ENCODE measurements at regions not wholly inside any gene's neighbourhood (a gene's known extent, or its start where the extent isn't known, plus 50 kb on each side); places are given as distances from the start of the nearest gene placed in this dataset.
"Not testable (repeated sequence)": the region's sequence is repeated elsewhere in the genome, so short reads cannot be mapped to it uniquely, and the experiment has no call there.

DNA sequence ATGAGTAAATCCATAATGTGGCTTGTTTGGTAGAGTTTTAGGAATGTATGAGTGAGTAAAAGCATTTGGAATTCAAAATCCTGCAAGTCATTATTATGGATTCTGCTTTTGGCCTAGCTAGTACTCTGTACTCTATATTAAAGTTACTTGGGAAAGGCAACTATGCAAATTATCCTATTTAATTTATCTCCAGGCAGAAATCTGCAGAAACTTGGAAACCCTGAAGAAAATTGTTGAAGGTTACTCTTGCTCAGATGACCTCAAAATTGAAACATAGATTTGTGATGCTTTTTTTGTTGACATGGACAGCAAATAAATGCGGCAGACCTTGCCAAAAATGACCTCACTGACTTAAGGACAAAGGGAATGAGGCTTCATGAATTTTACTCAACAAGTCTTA is 477.1 kb upstream of the EYS start:
- no peak for DNase-seq (ENCODE audit: low read depth, low spot score)

DNA sequence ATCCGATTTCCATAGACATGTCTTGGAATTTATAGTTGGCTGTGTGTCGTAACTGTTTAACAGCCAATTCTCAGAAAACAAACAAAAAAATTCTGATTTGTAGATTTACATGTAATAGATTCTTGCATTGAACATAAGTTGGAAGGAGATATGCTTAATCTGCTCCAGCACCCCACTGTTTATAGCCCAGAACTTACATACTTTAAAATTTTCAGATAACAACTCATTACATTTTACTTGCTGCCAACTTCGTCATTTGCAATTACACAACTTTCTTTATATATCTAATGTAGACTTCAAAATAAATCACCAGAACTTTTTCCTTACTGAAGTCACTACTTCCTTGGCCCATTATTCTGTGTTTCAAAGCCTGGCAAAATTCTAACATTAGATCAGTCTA is 472.3 kb upstream of the EYS start:
- no peak for DNase-seq (ENCODE audit: low read depth, low spot score)

DNA sequence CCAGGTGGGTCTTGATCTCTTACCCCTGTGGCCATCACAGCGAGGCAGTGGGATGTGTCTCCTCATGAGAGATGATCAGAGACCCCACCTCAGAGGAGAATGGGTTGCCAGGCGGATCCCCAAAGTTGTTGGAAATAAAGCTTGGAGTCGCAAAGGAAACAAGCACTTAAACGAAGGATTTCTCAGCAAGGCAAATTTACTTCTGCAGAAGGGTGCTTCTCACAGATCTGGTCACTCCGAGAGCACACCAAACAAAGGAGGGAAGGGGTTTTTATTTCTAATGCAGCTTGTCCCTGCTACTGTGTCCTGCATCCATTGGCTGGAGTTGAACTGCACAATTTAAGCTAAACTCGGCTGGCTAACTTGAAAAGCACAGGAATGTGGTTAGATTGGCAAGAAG is 466.6 kb upstream of the EYS start:
- DNase-seq (ENCODE audit: low read depth, low spot score): no peak

DNA sequence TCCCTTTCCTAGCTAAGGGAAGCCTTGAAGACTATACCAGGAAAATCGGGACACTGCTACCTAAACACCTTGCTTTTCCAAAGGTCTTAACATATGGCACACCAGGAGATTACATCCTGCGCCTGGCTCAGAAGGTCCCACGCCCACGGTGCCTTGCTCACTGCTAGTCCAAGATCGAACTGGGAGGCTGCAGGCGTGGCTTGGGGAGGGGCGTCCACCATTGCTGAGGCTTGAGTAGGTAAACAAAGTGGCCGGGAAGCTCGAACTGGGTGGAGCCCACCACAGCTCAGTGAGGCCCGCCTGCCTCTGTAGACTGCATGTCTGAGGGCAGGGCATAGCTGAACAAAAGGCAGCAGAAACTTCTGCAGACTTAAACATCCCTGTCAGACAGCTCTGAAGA is 459.7 kb upstream of the EYS start:
- not testable (repeated sequence) for DNase-seq (ENCODE audit: low read depth, low spot score)

DNA sequence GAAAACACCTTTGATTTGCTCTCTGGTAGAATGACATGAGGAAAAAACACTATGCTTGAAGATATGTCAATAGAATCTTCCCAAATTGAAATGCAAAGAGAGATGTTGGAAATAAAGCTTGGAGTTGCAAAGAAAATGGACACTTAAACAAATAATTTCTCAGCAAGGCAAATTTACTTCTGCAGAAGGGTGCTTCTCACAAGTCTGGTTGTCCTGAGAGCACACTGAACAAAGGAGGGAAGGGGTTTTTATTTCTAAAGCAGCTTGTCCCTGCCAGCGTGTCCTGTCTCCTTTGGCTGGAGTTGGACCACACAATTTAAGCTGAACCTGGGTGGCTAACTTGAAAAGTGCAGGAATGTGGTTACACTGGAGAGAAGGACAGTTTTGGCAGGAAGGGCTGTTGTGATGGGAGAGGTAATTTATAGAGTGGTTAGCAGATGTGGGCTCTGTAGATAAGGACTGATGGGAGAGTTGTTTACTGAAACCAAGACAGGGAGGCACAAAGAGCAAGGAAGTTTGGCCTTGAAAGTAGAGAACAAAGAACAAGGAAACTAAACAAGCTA is 454.6 kb upstream of the EYS start:
- no peak for DNase-seq (ENCODE audit: low read depth, low spot score)

DNA sequence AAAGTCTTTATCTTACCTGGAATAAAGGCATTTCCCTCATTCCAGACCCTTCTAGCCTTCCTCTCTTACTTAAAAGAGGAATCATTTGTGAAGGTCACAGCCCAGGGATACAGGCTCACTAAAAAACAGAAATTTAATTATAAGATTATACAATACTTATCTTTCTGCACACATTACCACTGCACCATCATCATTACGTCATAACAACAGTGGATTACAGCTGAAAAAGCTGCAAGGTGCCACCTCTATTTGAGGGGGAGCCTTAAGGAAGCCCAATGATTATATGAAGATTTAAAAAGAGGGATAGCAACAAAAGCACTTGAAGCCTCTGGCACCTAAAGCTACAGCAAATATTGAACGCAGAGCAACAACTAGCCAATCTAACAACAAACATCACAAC is 452.9 kb upstream of the EYS start:
- no peak for DNase-seq (ENCODE audit: low read depth, low spot score)

DNA sequence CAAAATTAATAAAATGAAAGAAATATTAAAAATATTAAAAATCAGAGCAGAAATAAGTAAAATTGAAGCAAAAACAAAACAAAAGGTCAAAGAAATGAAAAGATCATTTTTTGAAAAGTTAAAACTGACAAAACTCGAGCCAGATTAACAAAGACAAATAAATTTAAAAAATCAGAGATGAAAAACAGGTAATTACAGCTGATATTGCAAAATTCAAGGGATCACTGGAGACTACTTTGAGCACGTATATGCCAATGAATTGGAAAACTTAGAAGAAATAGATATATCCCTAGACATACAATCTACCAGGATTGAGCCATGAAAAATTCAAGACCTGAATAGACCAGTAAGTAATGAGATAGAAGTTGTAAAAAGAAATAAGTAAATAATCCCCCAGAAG is 446.2 kb upstream of the EYS start:
- DNase-seq (ENCODE audit: low read depth, low spot score): no peak

DNA sequence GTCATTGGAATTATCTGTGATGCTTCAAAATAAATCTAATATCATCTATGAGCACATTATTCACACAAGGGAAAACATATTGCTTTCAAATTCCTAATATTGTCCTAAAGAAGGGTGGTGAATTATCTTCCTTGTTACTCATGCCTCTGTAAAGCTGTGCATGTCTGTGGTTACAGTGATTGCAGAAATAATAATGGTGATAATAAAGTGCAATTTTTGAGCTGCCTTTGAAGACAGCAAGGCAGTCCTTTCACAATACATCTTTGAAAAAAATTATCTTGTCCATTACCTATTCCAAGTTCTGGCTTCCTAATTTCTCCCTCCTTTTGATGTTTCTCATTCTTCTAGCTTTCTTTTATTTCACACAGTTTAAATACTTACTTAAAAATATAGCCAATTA is 442.1 kb upstream of the EYS start:
- no peak for DNase-seq (ENCODE audit: low read depth, low spot score)

DNA sequence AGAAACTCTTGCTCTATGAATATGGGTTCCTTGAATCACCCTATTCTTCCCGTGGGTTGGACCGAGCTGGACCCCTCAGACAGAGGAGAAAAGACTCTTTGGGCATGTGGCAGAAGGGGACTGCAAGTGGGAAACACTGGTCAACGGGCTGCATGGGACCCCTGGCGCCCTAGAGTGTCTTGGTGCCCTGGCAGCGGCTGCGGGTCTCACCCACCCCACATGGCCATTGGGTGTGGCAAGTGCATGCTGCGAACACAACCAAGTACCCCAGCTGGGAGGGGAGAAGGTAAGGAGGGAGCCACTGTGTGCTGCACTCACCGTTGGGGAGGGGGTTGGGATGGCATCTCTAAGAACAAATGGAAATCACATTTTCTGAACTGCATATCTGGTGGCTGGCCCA is 438.8 kb upstream of the EYS start:
- no peak for DNase-seq (ENCODE audit: low read depth, low spot score)

DNA sequence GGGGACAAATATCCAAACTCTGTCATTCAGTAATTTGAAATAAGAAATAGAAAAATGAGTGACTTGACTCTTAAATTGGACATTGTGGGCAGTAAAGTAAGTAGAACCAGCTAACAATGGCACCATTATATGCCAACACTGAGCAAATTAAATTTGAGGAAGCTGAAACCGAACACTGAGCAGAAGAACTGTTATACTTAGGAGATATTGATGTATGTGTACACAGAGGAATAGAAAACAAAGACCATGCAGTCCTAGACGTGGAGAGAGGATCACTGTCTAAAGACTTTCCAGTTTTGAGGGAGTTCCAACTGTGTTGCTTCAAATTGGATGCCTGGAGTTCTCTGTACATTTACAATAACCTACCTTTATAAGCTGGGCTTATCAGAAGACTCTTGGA is 427.0 kb upstream of the EYS start:
- DNase-seq (ENCODE audit: low read depth, low spot score): no peak

DNA sequence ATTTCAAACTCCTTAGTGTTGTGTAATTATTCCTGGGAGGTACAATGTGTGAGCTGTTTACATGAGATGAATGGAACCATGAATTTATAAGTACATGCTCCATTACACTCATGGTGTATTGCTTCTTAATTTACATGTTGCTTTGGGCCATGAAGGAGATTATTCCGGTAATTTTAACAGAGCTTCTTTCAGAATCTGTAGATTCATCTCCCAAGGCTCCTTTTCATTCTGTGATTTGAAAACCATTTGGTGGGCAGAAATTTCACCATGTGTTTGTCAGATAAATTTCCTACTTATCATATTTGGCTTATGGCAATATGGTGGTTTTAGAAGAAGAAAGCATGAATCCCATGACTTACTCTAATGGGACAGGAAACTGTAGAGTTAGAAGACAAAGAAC is 421.6 kb upstream of the EYS start:
- no peak for DNase-seq (ENCODE audit: low read depth, low spot score)

DNA sequence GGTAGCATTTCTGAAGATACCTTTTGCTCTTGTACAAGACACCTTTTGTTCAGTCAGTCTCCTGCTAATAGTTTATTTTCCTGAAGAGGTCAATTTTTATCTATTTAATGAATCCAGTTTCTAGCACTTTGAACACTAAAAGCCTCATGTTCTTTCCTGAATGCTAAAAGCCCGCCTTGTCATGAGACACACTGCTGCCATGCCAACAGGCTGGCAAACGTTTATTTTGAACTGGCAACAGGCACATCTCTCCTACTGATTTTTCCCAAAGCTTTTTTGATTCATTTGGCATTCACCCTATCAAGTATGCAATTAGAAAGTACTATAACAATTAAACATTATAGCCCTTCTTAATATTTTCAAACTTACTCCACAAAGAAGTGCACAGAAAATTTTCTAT is 421.2 kb upstream of the EYS start:
- no peak for DNase-seq (ENCODE audit: low read depth, low spot score)

DNA sequence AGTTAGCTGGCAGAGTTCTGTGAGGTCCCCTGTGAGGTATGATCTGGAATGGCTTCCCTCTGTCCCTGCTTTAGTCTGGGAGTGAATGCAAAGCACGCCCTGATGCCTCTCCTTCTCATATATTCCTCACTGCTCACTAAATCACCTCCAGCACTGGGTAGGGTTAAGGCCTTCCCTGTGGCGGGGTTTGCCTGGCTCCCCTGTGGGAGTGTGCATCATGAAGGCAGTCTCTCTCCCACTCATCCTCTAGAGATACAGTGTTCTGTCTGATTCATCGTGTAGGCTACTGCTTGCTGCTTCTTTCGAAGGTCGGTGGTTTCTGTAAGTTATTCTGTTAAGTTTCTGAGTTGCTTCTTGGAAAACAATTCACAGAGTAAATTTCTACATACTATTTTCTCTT is 420.0 kb upstream of the EYS start:
- no peak for DNase-seq (ENCODE audit: low read depth, low spot score)

DNA sequence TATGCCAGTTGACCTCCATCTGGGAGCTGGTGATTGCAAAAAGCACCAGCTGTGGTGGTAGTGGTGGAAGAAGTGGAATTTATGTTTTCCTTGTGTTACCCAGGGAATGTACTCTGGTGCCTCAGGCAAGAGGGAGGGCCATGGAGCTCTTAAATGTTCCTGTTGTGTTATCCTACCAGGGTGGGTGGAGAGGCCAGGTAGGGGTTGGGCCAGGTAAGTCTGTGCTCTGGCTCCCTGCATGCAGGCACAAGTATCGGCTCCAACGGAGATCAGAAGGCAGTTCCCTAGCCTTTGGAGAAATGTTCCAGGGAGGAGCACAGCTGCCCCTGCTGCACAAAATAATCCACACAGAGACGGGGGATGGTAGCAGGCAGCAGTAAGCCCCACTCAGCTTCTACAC is 419.3 kb upstream of the EYS start:
- no peak for DNase-seq (ENCODE audit: low read depth, low spot score)

DNA sequence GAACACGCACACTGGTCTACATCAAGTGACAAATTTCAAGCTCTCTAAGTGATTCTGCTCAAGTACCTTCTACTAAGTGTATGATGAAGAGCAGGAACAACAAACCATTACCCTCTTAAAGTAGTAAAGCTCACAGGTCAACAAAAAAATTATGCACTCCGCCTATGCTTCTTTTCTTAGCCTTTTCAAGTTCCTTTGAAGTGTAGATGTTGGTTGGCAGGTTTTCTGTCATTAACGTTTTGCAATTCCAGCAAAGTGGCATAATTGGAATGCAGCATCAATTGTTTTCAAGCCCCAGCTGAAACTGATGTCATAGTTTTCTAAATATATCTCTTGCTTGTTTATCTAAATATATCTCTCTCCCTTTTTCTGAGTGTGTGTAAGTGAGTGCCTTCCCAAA is 396.9 kb upstream of the EYS start:
- no peak for DNase-seq (ENCODE audit: low read depth, low spot score)

DNA sequence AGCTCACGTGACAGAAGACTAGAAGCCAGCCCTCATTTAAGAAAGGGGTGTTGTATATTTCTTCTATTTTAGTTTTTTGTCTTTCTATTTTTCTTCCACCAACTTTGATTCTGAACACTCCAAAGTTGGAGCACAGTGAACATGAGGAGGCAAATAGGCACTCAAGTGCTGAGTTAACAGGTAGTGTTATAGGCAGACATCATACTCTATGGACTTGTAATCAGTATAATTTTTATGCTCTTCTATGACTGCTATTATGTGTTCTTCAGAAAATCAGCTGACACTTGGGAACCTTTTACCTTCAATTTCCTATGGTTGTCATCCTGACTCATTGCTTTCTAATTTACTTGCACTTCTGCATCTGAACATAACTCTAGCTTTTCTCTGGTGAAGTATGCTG is 396.3 kb upstream of the EYS start:
- no peak for DNase-seq (ENCODE audit: low read depth, low spot score)

DNA sequence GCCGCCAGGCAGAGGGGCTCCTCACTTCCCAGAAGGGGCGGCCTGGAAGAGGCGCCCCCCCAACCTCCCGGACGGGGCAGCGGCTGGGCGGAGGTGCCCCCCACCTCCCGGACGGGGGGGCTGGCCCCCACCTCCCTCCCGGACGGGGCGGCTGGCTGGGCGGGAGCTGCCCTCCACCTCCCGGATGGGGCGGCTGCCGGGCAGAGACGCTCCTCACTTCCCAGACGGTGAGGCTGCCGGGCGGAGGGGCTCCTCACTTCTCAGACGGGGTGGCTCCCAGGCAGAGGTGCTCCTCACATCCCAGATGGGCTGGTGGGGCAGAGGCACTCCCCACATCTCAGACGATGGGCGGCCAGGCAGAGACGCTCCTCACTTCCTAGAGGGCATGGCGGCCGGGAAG is 389.7 kb upstream of the EYS start:
- no peak for DNase-seq (ENCODE audit: low read depth, low spot score)

DNA sequence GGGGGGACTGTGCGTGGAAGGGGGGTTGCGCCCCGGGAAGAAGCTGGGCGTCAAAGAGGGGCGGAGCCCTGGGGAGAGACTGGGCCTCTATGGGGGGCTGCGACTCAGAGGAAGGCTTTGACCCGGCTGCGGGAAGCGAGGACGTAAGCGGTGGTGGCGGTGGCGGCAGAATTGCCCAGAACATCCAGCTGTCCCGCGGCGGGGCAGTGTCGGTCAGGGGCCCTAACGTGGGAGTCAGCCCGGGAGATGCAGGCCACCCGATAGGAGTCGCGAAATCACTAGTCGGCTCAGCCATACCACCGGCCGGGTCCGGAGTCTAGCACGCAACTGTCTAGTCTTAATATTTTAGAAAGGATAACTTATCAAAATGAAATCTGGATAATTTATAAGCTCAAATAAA is 387.6 kb upstream of the EYS start:
- no peak for DNase-seq (ENCODE audit: low read depth, low spot score)

DNA sequence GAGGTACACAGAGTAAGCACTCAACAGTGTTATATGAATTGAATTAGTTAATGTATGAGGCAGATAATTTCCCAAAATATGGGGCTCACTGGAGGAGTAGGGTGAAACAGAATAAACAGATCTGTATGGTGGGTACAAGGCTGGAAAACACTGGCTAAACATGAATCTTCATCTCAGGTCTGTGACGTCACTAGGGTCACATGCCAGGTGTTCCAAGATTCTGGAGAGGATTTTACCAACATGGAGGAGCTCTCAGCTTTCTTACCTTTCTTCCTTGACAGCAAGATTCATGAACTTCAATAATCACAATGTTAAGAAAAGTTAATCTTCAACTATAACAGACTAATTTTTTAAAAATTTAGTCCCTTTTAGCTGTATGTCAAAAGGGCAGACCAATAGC is 385.3 kb upstream of the EYS start:
- not testable (repeated sequence) for DNase-seq (ENCODE audit: low read depth, low spot score)

DNA sequence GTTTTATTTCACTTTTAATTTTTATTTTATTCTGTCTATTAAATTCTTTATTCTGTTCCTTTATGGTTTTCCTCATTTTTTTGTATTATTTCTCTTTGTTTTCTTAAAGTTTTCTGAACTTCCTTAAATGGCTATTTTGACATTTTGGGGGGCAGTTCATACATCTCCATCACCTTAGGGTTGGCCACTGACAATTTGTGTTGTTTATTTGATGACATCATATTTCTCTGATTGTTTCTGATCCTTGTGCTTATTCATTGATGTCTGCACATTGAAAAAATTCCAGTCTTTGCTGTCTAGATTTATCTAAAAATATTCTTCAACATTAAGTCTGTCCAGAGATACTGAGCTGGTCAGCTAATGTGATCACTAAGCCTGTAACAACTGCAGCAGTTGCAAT is 379.5 kb upstream of the EYS start:
- DNase-seq (ENCODE audit: low read depth, low spot score): no peak

DNA sequence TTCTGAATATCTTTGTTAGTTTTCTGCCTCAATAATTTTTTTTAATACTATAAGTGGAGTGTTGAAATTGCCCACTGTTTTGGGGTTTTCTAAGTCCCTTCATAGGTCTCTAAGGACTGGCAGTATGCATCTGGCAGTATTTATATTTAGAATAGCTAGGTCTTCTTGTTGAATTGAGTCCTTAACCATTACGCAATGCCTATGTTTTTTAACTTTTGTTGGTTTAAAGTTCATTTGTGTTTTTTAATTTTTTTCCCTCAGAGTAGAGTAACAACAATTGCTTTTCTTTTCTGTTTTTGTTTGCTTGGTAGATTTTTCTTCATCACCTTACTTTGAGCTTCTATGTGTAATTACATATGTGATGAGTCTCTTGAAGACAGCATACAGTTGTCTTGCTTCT is 375.9 kb upstream of the EYS start:
- no peak for DNase-seq (ENCODE audit: low read depth, low spot score)

DNA sequence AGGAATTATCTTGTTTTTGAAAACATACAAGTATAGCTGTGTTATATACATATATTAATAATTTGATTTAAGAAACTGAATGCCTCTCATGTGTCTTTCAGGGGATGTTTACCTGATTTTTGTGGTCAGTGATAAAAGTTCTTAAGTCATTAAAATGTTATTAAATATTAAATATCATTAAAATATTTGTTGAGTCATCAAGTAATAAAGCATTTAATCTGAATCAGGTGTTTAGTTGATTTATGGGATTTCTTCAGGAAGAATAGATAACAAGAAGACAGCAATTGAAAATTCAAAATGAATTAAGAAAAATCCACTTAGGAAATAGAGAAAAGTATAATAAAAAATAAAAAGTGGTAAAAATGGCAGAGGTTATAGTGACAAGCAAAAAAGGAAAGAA is 361.9 kb upstream of the EYS start:
- no peak for DNase-seq (ENCODE audit: low read depth, low spot score)

DNA sequence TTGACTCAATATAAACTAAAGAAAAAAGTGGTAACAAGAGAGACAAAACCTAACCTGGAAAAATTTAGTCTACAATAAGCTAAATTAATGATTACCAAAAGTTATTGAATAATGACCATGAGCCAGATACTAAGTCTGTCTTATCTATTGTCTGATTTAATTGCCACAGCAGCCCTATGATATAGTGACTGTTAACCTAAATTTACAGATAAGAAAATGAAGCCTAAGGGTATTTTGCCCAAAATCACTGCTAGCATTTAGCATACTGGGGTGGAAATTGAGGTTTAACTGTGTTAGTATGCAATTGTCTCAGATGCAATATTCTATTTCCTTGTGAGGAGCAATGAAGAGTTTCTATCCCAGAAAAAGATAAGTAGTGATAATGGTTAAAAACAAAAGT is 361.0 kb upstream of the EYS start:
- DNase-seq (ENCODE audit: low read depth, low spot score): no peak

DNA sequence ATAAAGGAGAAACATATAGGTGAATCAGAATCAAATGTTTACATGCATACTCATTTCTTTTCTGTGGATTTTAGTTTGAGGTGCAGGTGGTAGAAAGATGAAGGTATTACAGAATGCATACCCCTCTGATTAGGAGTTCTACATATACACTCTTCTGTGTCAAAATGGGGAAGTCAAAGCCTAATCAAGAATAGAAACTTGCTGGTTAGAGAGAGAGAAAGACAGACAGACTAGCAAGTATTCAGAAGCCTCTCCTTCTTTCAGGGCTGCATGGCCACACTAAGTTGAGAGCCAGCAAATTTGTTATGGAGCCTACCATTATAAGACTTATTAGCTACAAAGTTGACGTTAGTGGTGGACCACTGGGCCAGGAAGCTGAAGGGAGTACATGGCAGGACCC is 358.3 kb upstream of the EYS start:
- no peak for DNase-seq (ENCODE audit: low read depth, low spot score)

DNA sequence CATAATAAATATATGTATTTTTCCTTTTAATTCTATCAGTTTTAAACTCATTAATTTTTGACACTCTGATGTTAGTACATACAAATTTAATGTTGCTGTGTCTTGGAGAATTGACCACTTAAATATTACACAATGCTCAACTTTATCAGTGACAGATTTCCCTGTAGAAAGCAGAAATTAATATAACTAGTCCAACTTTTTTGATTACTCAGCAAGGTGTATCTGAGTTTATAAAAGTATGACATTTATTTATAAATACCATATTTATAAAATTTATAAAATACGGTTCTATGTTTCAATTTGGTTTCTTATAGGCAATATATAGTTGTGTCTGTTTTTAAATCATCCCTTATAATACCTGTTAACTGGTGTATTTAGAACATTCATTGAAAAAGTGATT is 350.0 kb upstream of the EYS start:
- no peak for DNase-seq (ENCODE audit: low read depth, low spot score)
